Skeletal muscle satellite cell (primary cell): ENCODE measurements at regions not wholly inside any gene's neighbourhood (a gene's known extent, or its start where the extent isn't known, plus 50 kb on each side); places are given as distances from the start of the nearest gene placed in this dataset.

Source experiments
- H3K27me3 ChIP-seq: 2 replicates; pipeline ENCODE4 v1.7.0; 2013; ENCODE audit warnings: low read length; ENCODE audit not compliant: control insufficient read depth, insufficient read depth
- H3K36me3 ChIP-seq: 2 replicates; pipeline ENCODE4 v1.7.0; 2013; ENCODE audit warnings: mild to moderate bottlenecking, control low read depth, low read length; ENCODE audit not compliant: insufficient read depth
- H3K4me1 ChIP-seq: 2 replicates; pipeline ENCODE4 v1.7.0; 2013; ENCODE audit warnings: low read length; ENCODE audit not compliant: control insufficient read depth, insufficient read depth
- H3K4me2 ChIP-seq: 2 replicates; pipeline ENCODE4 v1.7.0; 2013; ENCODE audit warnings: mild to moderate bottlenecking, low read length
- H3K4me3 ChIP-seq: 2 replicates; pipeline ENCODE4 v1.7.0; 2013; ENCODE audit warnings: low read length
- H3K9ac ChIP-seq: 2 replicates; pipeline ENCODE4 v1.7.0; 2013; ENCODE audit warnings: mild to moderate bottlenecking, low read depth, low read length, moderate library complexity
- H3K9me3 ChIP-seq: replicated peaks from 2 replicates; pipeline ENCODE4 v1.7.0; 2013; ENCODE audit warnings: mild to moderate bottlenecking, control low read depth, low read length

DNA sequence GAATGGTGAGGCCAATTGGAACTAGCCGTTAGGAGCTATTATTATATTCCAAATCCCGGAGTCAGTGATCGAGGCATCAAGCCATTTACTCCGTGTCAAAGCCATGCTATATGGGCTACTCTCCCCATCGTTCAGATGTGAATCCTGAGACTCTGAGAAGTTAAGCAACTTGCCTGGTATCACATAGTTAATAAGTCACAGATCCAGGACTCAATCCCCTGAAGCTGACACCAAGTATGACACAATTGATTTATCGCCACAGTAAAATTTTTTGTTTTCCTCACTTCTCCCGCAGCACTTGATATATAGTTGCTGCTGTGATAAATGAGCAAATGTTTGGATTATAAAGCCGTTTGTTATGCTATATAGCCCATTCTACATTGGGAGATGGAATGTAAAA is 50.8 kb upstream of the TSHZ2 start:
- H3K4me2 ChIP-seq: no peak overlapping the region

DNA sequence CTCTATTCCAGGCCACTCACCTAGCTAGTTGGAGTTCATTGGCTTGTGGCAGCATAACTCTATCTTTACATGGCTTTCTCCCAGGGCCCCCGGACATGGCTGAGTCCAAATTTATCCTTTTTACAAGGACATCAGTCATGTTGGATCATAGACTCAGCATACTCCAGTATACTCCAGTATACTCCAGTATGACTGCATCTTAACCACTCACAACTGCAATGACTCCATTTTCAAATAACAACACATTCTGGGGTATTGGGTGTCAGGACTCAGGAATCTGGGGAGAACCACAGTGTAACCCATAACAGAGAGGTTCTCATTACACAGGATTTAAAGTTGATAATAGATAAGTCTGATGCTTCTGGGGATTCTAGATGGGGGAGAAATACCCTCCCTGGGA is 53.8 kb upstream of the TSHZ2 start:
- H3K9me3 ChIP-seq: no peaks in the 10 kb centered on the region
- no peak overlapping the region for H3K9ac ChIP-seq
- no peak overlapping the region for H3K4me2 ChIP-seq
- no peaks in the 10 kb centered on the region for H3K27me3 ChIP-seq
- no peaks in the 10 kb centered on the region for H3K36me3 ChIP-seq
- peaks cover under 1% of the 10 kb centered on the region for H3K4me1 ChIP-seq
- H3K4me3 ChIP-seq: no peak overlapping the region

More for the DNA sequence above, 50.8 kb upstream of the TSHZ2 start:
- Histone ChIP-seq H3K36me3 (no peaks in the 10 kb centered on the region), H3K9ac (no peak overlapping the region), H3K9me3 (no peaks in the 10 kb centered on the region), H3K4me1 (peaks cover 4% of the 10 kb centered on the region), H3K4me3 (no peak overlapping the region), H3K27me3 (no peaks in the 10 kb centered on the region)

DNA sequence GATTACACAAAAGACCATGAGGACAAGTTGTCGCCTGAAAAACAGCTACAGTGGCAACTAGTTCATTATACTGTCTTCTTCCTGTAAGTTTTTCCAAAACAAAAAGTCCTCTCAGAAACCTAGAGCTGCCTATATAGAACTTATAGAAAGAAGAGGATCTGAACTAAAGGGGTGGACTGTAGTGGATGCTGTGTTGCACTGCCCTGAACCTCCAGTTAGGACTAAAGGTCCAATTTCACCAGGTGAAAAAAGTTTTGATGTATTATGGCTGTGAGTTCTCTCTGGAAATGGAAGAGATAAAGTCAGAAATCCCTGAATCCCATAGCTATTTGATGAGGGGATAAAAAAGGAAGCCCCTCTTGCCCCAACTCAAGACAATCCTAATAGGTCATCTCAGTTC is 56.6 kb upstream of the TSHZ2 start:
- Histone ChIP-seq H3K4me2 (no peak overlapping the region), H3K9ac (no peak overlapping the region), H3K27me3 (no peaks in the 10 kb centered on the region), H3K36me3 (no peaks in the 10 kb centered on the region), H3K4me1 (no peaks in the 10 kb centered on the region), H3K4me3 (no peak overlapping the region), H3K9me3 (no peaks in the 10 kb centered on the region)

DNA sequence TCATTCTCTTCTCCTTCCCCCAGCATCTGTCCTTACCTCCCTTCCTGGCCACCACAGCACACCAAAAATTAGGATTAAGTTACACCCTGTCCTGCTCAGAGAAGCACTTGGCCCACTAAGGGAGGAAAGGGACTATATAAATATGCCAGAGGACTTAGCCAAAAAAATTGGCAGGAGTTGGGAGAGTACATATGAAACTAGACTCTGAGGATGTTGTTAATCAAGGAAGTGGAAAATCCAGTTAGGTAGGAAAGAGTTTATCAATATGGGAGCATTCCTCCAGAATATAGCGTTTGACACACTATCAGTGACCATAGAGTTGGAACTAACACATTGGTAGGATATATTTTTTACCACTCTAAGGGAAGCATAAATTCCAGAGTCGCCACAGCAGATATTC is 57.3 kb upstream of the TSHZ2 start:
- Histone ChIP-seq H3K4me3 (no peak overlapping the region), H3K9ac (no peak overlapping the region), H3K4me1 (no peaks in the 10 kb centered on the region), H3K9me3 (no peaks in the 10 kb centered on the region), H3K4me2 (no peak overlapping the region), H3K27me3 (no peaks in the 10 kb centered on the region), H3K36me3 (no peaks in the 10 kb centered on the region)

DNA sequence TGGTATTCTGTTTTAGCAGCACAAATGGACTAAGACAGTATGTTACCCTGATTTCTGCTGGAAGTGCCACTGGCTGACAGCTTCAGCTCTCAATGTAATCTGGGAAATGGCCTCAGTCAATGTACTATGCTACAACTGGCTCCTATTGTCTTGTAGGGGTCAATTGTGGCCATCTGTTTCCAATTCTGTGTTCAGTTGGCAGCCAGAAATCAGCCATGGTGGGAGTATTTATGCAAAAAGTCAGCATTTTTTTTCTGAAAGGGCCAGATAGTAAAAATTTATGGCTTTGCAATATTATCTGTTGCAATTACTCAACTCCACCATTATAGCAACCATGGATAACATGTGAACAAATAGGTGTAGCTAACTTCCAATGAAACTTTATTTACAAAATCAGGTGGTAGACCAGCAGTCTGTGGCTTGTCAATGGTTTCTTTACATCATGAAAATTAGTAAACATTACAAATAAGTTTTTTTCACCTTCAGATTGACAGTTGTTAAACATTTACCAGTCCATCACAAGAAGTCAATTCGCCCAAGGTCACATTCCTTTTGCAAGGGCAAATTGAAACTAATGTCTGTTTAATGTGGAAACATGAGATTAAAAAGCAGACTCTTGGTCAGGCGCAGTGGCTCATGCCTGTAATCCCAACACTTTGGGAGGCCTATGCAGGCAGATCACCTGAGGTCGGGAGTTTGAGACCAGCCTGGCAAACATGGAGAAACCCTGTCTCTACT is 58.3 kb upstream of the TSHZ2 start:
- no peak overlapping the region for H3K9ac ChIP-seq

DNA sequence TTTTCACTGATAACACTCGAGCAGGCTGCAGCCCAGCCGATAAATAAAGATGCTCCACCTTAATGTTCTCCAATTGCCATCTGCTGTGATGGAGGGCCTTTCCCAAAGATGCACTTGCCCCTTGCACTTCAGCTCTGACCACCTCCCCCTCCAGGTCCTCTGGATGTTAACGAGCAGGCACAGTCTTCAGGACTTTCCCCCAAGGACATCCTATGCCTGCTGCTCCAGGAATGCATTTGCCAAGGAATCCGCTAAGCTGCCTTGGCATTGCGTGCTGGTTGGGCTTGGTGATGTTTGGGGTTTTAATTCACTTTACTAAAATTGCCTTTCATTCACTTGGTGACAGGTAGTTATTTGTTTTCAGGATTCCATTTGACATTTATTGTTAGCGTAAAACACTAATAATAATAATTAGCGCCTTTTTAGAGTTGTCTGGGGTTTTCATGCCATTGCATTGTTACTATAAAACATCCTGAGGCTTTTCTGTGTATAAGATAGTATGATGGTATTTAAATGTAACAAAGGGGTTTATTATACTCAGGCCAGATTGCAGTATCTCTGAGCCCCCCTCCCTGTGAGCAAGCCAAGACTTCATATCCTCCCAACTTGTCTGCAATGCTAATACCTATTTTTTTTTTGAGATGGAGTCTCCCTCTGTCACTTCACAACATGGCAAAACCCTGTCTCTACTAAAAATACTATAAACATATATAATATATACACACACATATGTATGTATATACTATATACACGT is 66.7 kb upstream of the TSHZ2 start:
- Histone ChIP-seq H3K4me3 (no peak overlapping the region), H3K4me1 (no peaks in the 10 kb centered on the region), H3K9me3 (no peaks in the 10 kb centered on the region), H3K27me3 (no peaks in the 10 kb centered on the region), H3K36me3 (no peaks in the 10 kb centered on the region), H3K9ac (no peak overlapping the region), H3K4me2 (no peak overlapping the region)

More for the DNA sequence above, 58.3 kb upstream of the TSHZ2 start:
- H3K9me3 ChIP-seq: no peaks in the 10 kb centered on the region
- H3K4me2 ChIP-seq: no peak overlapping the region
- H3K27me3 ChIP-seq: no peaks in the 10 kb centered on the region
- H3K4me3 ChIP-seq: no peak overlapping the region
- H3K4me1 ChIP-seq: no peaks in the 10 kb centered on the region
- H3K36me3 ChIP-seq: no peaks in the 10 kb centered on the region

DNA sequence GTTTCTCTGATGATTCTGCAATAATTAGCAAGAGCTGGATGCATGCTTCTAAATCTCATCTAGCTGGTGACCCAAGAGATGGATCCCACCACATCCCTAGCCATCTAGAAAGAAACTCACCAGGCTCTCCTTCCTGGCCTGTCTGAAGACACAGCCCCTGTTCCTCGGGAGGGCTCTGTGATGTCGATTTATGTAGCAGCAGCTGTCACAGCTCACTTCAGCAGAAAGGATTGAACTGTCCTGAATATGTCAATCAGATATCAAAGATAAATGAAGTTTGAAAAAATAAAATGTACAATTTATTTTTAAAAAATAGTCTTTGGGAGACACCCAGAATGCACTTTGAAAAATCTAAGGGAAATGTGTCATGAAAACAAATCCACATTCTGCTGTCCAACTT is 67.3 kb upstream of the TSHZ2 start:
- no peaks in the 10 kb centered on the region for H3K4me1 ChIP-seq
- no peaks in the 10 kb centered on the region for H3K27me3 ChIP-seq
- no peaks in the 10 kb centered on the region for H3K36me3 ChIP-seq

DNA sequence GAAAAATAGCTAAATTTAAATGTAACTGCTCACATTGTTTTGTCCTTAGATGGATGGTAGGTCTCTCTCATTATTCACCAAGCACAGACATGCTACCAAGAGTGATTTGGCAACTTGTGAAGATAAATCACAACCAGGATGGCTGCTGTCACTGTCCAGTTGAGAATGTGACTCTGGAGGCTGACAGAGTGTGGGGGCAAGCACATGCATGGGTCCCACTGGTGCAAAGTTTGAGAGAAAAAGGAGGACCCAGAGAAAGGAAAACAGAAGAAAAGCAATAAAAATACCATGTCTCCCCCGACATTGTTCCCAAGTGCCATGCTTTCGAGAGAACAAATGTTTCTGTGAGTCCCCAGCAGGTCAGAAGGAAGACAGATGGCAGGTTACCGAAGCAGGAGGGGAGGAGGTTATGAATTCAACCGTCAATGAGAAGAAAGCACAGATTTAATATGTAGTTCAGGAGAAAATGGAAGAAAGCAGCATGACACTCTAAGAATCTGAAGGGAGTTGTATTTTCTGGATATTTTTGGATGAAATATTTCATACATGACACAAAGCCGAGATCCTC is 73.0 kb upstream of the TSHZ2 start:
- no peaks in the 10 kb centered on the region for H3K4me1 ChIP-seq
- no peak overlapping the region for H3K4me3 ChIP-seq
- H3K4me2 ChIP-seq: no peak overlapping the region
- H3K27me3 ChIP-seq: no peaks in the 10 kb centered on the region
- H3K9me3 ChIP-seq: no peaks in the 10 kb centered on the region
- no peak overlapping the region for H3K9ac ChIP-seq
- H3K36me3 ChIP-seq: no peaks in the 10 kb centered on the region

More for the DNA sequence above, 67.3 kb upstream of the TSHZ2 start:
- Histone ChIP-seq H3K9ac (no peak overlapping the region), H3K9me3 (no peaks in the 10 kb centered on the region), H3K4me3 (no peak overlapping the region), H3K4me2 (no peak overlapping the region)

DNA sequence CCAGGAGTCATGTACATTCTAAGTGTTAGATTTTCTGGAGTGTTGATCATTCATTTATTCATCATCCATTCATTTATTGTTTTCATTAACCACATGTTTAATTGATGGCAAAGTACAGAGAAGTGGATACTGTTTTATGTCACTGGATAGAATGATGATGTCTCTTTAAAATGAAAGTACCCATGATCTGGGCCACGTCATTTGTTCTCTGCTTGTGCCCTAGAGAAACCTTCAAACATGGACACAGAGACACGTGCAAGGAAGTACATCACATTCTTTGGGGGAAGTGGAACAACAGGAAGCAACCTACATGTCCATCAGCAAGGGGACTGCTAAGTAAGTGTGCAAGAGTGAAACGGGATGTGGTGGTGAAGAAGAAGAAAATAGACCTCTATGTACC is 75.8 kb upstream of the TSHZ2 start:
- Histone ChIP-seq H3K9me3 (no peaks in the 10 kb centered on the region), H3K36me3 (no peaks in the 10 kb centered on the region), H3K4me3 (no peak overlapping the region)

DNA sequence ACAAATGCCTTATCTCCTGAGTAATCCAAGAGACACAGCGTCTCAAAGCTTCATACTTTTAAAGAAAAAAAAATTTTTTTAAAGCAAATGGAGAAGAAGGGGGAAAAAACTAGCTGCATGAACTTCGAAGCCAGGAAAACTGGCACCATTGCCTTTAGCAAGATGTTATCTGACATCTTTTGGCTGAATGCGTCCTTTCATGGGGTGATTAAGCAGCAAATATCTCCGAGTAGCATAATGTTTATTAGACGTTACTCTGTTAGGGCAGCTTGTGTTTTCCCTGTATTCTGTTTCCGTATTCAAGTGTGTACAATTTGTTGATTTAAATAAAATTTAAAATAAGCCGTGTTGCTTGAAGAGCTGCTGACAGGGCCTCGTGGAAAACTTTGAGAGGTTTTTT is 76.5 kb upstream of the TSHZ2 start:
- H3K36me3 ChIP-seq: no peaks in the 10 kb centered on the region
- no peaks in the 10 kb centered on the region for H3K4me1 ChIP-seq
- H3K9ac ChIP-seq: no peak overlapping the region
- H3K4me3 ChIP-seq: no peak overlapping the region
- no peaks in the 10 kb centered on the region for H3K27me3 ChIP-seq
- no peak overlapping the region for H3K4me2 ChIP-seq
- no peaks in the 10 kb centered on the region for H3K9me3 ChIP-seq

More for the DNA sequence above, 75.8 kb upstream of the TSHZ2 start:
- Histone ChIP-seq H3K4me1 (no peaks in the 10 kb centered on the region), H3K27me3 (no peaks in the 10 kb centered on the region), H3K4me2 (no peak overlapping the region), H3K9ac (no peak overlapping the region)

DNA sequence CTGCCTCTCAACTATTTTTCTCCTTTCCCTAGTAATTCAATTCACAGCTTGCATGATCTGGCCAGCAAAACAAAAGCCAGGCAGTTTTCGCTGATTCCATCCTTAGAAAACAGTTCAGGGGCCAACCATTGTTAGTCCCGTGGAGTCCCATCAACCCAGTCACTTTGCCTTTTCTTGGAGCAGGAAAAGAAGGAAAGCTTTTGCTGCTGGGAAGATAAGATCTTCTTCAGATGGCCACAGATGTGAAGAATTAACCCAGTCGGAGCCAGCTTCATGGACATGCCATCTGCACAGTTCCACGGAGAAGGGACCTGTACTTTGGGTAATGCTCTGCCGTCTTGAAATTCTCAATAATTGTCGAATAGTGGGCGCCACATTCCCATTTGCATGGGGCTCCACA is 76.9 kb upstream of the TSHZ2 start:
- Histone ChIP-seq H3K27me3 (no peaks in the 10 kb centered on the region), H3K36me3 (no peaks in the 10 kb centered on the region), H3K4me2 (no peak overlapping the region), H3K9me3 (no peaks in the 10 kb centered on the region), H3K4me1 (no peaks in the 10 kb centered on the region), H3K9ac (no peak overlapping the region), H3K4me3 (no peak overlapping the region)
